GM10248 (cell line): ENCODE measurements at regions not wholly inside any gene's neighbourhood (a gene's known extent, or its start where the extent isn't known, plus 50 kb on each side); places are given as distances from the start of the nearest gene placed in this dataset.

Experiments
- CTCF ChIA-PET: fragments of 300-600 bp; sonication (Branson Sonifier 250); formaldehyde crosslinking; extraction: SDS; loops from one replicate; lab custom pipeline; 2021; ENCODE audit warnings: antibody characterized with exemption; lab: Yijun Ruan, JAX
- POLR2A ChIA-PET: fragments of 350-650 bp; sonication (Branson Sonifier 250); formaldehyde crosslinking; extraction: SDS; loops from one replicate; lab custom pipeline; 2020; ENCODE audit warnings: antibody characterized with exemption; lab: Yijun Ruan, JAX
- DNase-seq: peaks from one replicate; pipeline ENCODE4 v3.0.0; 2012; ENCODE audit errors: extremely low spot score
- CTCF ChIP-seq: IDR thresholded peaks from 2 replicates; pipeline ENCODE4 v1.5.1; 2012; ENCODE audit warnings: mild to moderate bottlenecking, low read depth; ENCODE audit errors: extremely low read depth, missing control alignments, control extremely low read depth

GRCh38 chr20:19090332-19090731 is 122.1 kb upstream of the SLC24A3 start:
- DNase-seq: no peak
- ChIA-PET CTCF (no interaction called here), POLR2A (no interaction called here)
- no peak for TF ChIP-seq CTCF

GRCh38 chr20:19094959-19095541 is 117.4 kb upstream of the SLC24A3 start:
- TF ChIP-seq CTCF: no peak
- ChIA-PET POLR2A (no interaction called here), CTCF (interaction anchor here (1.5 kb wide), 1 partner anchor 12 kb away, joined by 5 read pairs; no protein-coding TSS in a partner anchor)
- DNase-seq: no peak

GRCh38 chr20:19095762-19096161 is 116.7 kb upstream of the SLC24A3 start:
- TF ChIP-seq CTCF: no peak
- CTCF ChIA-PET: no interaction called here
- POLR2A ChIA-PET: no interaction called here
- DNase-seq: no peak

- POLR2A ChIA-PET: no interaction called here
- no peak for TF ChIP-seq CTCF
- DNase-seq: no peak
- CTCF ChIA-PET: no interaction called here
These were observed 115.6 kb upstream of the SLC24A3 start for GRCh38 chr20:19096843-19097242.

- no peak for DNase-seq
- ChIA-PET CTCF (interaction anchor here (1.4 kb wide), 1 partner anchor 17 kb away, joined by 4 read pairs; no protein-coding TSS in a partner anchor), POLR2A (no interaction called here)
- TF ChIP-seq CTCF: no peak
These were observed 114.3 kb upstream of the SLC24A3 start for GRCh38 chr20:19098117-19098516.

- DNase-seq: no peak
- CTCF ChIA-PET: interaction anchor here (1.4 kb wide), 1 partner anchor 18 kb away, joined by 4 read pairs; no protein-coding TSS in a partner anchor
- POLR2A ChIA-PET: no interaction called here
- TF ChIP-seq CTCF: no peak
These were observed 113.5 kb upstream of the SLC24A3 start for GRCh38 chr20:19098806-19099578.
